ENCODE measurements at regions not wholly inside any gene's neighbourhood (a gene's known extent, or its start where the extent isn't known, plus 50 kb on each side); places are given as distances from the start of the nearest gene placed in this dataset.
"Not testable (repeated sequence)": the region's sequence is repeated elsewhere in the genome, so short reads cannot be mapped to it uniquely, and the experiment has no call there.

- not testable (repeated sequence) for DNase-seq (ENCODE audit: low read depth)
These were observed 1643.7 kb downstream of the SPATA31A7 start for GRCh38 chr9:62833323-62834200.

GRCh38 chr9:62837254-62837911 lies 1647.5 kb downstream of the SPATA31A7 start:
- DNase-seq (ENCODE audit: low read depth): not testable (repeated sequence)

GRCh38 chr9:62838024-62838718 lies 1648.3 kb downstream of the SPATA31A7 start:
- DNase-seq (ENCODE audit: low read depth): peak; percentile 91

- DNase-seq (ENCODE audit: low read depth): not testable (repeated sequence)
These were observed 1649.3 kb downstream of the SPATA31A7 start for GRCh38 chr9:62839168-62839567.

- not testable (repeated sequence) for DNase-seq (ENCODE audit: low read depth)
These were observed 1653.3 kb downstream of the SPATA31A7 start for GRCh38 chr9:62843145-62843544.

- not testable (repeated sequence) for DNase-seq (ENCODE audit: low read depth)
These were observed 1654.0 kb downstream of the SPATA31A7 start for GRCh38 chr9:62843706-62844290.

- not testable (repeated sequence) for DNase-seq (ENCODE audit: low read depth)
These were observed 1654.9 kb downstream of the SPATA31A7 start for GRCh38 chr9:62844681-62845185.

GRCh38 chr9:62848258-62848657 lies 1658.4 kb downstream of the SPATA31A7 start:
- DNase-seq (ENCODE audit: low read depth): not testable (repeated sequence)

GRCh38 chr9:62849991-62850390 lies 1660.2 kb downstream of the SPATA31A7 start:
- not testable (repeated sequence) for DNase-seq (ENCODE audit: low read depth)

- not testable (repeated sequence) for DNase-seq (ENCODE audit: low read depth)
These were observed 1667.4 kb downstream of the SPATA31A7 start for GRCh38 chr9:62857280-62857679.

GRCh38 chr9:62858240-62858639 lies 1668.4 kb downstream of the SPATA31A7 start:
- not testable (repeated sequence) for DNase-seq (ENCODE audit: low read depth)

GRCh38 chr9:62860939-62861860 lies 1671.4 kb downstream of the SPATA31A7 start:
- DNase-seq (ENCODE audit: low read depth): not testable (repeated sequence)

- DNase-seq (ENCODE audit: low read depth): not testable (repeated sequence)
These were observed 1672.3 kb downstream of the SPATA31A7 start for GRCh38 chr9:62862180-62862579.

GRCh38 chr9:62863319-62863718 lies 1673.5 kb downstream of the SPATA31A7 start:
- not testable (repeated sequence) for DNase-seq (ENCODE audit: low read depth)

GRCh38 chr9:62863867-62864266 lies 1674.0 kb downstream of the SPATA31A7 start:
- not testable (repeated sequence) for DNase-seq (ENCODE audit: low read depth)

GRCh38 chr9:62864481-62865469 lies 1674.9 kb downstream of the SPATA31A7 start:
- DNase-seq (ENCODE audit: low read depth): not testable (repeated sequence)

GRCh38 chr9:62869061-62869460 lies 1679.2 kb downstream of the SPATA31A7 start:
- not testable (repeated sequence) for DNase-seq (ENCODE audit: low read depth)

- DNase-seq (ENCODE audit: low read depth): not testable (repeated sequence)
These were observed 1681.9 kb downstream of the SPATA31A7 start for GRCh38 chr9:62871765-62872164.

GRCh38 chr9:62874213-62874612 lies 1684.4 kb downstream of the SPATA31A7 start:
- not testable (repeated sequence) for DNase-seq (ENCODE audit: low read depth)

Data from stimulated activated CD8-positive, alpha-beta memory T cell treated with anti-CD3 and anti-CD28 coated beads, Interleukin-12 subunit alpha, Interleukin-12 subunit beta, amount 100 ng/mL, for 1 hour (primary cell).